Body of pancreas (tissue), 4 donors: ENCODE measurements at regions not wholly inside any gene's neighbourhood (a gene's known extent, or its start where the extent isn't known, plus 50 kb on each side); places are given as distances from the start of the nearest gene placed in this dataset.
"Not testable (repeated sequence)": the region's sequence is repeated elsewhere in the genome, so short reads cannot be mapped to it uniquely, and the experiment has no call there.

Experiments used
- ATAC-seq: fragments of 150-250 bp; one replicate; pipeline ENCODE4 v1.9.1; 2016
- DNase-seq, 4 donors: peaks; one replicate each; pipeline ENCODE4 v3.0.0-alpha.2; 2019
- H3K27ac ChIP-seq, 4 donors: fragments of 200-600 bp; sonication (generic); 1 replicate in 3 of 4; 2 replicates in 1 of 4; pipeline versions ENCODE4 v1.5.1 to v1.6.1; 2016 to 2019; ENCODE audit warnings: mild to moderate bottlenecking in 1 of 4, mixed read lengths in 1 of 4, moderate library complexity in 1 of 4
- H3K27me3 ChIP-seq, 2 donors: fragments of 200-600 bp; sonication (generic); one replicate each; pipeline ENCODE4 v1.6.0; 2016; ENCODE audit warnings: mild to moderate bottlenecking in 1 of 2
- H3K36me3 ChIP-seq, 2 donors: fragments of 200-600 bp; sonication (generic); replicated peaks in 1 of 2; 2 replicates each; pipeline ENCODE4 v1.5.1; 2016; ENCODE audit warnings: low read depth in 2 of 2; ENCODE audit not compliant: insufficient read depth in 1 of 2
- H3K4me1 ChIP-seq: fragments of 200-600 bp; sonication (generic); one replicate; pipeline ENCODE4 v1.6.0; 2016
- H3K4me3 ChIP-seq, 2 donors: fragments of 200-600 bp; sonication (generic); 1 replicate in 1 of 2; 2 replicates in 1 of 2; pipeline ENCODE4 v1.5.1; 2016 to 2019
- H3K9me3 ChIP-seq, 3 donors: fragments of 200-600 bp; sonication (generic); 1 replicate in 2 of 3; 2 replicates in 1 of 3; pipeline ENCODE4 v1.5.1; 2016
- CTCF ChIP-seq, 7 experiments: fragments of 450-650 bp in 4 of 7; fragments of 200-600 bp in 3 of 7; sonication (generic) in 3 of 7; IDR thresholded peaks; one replicate each; pipeline ENCODE4 v1.5.1; 2016 to 2019; ENCODE audit warnings: antibody characterized with exemption in 7 of 7
- POLR2A ChIP-seq, 3 donors: fragments of 450-650 bp; IDR thresholded peaks; one replicate each; pipeline ENCODE4 v1.6.1; 2016; ENCODE audit warnings: antibody characterized with exemption in 3 of 3, mild to moderate bottlenecking in 2 of 3
- whole genome bisulfite sequencing, 2 donors: methylation state at CpG; one replicate each; pipeline ENCODE4 v1.1.5; 2017; 5-methylcytosine and 5-hydroxymethylcytosine counted together
- intact Hi-C: fragments of 100-400 bp; cut with DNase I; formaldehyde crosslinking; loops from one replicate; pipeline ENCODE4 v1.15.1; 2023

- Histone ChIP-seq H3K27me3 (no peaks in the 10 kb centered on the region), H3K9me3 (no peaks in the 10 kb centered on the region), H3K36me3 (no peaks in the 10 kb centered on the region), H3K4me1 (peaks cover 9% of the 10 kb centered on the region), H3K4me3 (no peak overlapping the region), H3K27ac (no peak overlapping the region)
- DNase-seq (no peak), ATAC-seq (no peak)
- TF ChIP-seq POLR2A (IDR thresholded peaks at IDR 0.05) = no peak
- TF ChIP-seq CTCF (IDR thresholded peaks at IDR 0.05) = no peak
- intact Hi-C loops = no loop called here
Measured at GRCh38 chr4:71214578-71214977, 124.2 kb upstream of the SLC4A4 start.

GRCh38 chr4:71216316-71216959, 122.4 kb upstream of the SLC4A4 start:
- intact Hi-C loops = no loop called here
- no peak overlapping the region for H3K4me3 ChIP-seq
- TF ChIP-seq POLR2A (IDR thresholded peaks at IDR 0.05) (no peak), CTCF (IDR thresholded peaks at IDR 0.05) (no peak)
- ATAC-seq (no peak), DNase-seq (no peak)
- H3K36me3 ChIP-seq = no peaks in the 10 kb centered on the region
- peak overlapping the region in 2 of 4 donors; percentile 14 to 42 for H3K27ac ChIP-seq
- peaks cover 10% of the 10 kb centered on the region for H3K4me1 ChIP-seq
- no peaks in the 10 kb centered on the region for H3K9me3 ChIP-seq
- H3K27me3 ChIP-seq = no peaks in the 10 kb centered on the region
- 70 to 77% methylated on average over 5 of the region's 5 CpGs for WGBS, 2 donors

GRCh38 chr4:71217688-71218087, 121.1 kb upstream of the SLC4A4 start:
- Histone ChIP-seq H3K4me1 (peaks cover 4% of the 10 kb centered on the region), H3K9me3 (no peaks in the 10 kb centered on the region), H3K4me3 (no peak overlapping the region), H3K27me3 (no peaks in the 10 kb centered on the region), H3K36me3 (no peaks in the 10 kb centered on the region), H3K27ac (peak overlapping the region in 1 of 4 donors; percentile 42)
- DNase-seq = no peak
- ATAC-seq = no peak
- TF ChIP-seq CTCF (IDR thresholded peaks at IDR 0.05) (no peak), POLR2A (IDR thresholded peaks at IDR 0.05) (no peak)
- intact Hi-C loops = no loop called here

GRCh38 chr4:71220848-71221247, 118.0 kb upstream of the SLC4A4 start:
- H3K36me3 ChIP-seq, H3K4me3 ChIP-seq, H3K27ac ChIP-seq, H3K27me3 ChIP-seq, ATAC-seq, H3K4me1 ChIP-seq, intact Hi-C loops, H3K9me3 ChIP-seq, DNase-seq: not testable (repeated sequence)
- 75 to 88% methylated on average over 4 of the region's 4 CpGs for WGBS, 2 donors

GRCh38 chr4:71221510-71222466, 117.0 kb upstream of the SLC4A4 start:
- H3K4me1 ChIP-seq = peaks cover 10% of the 10 kb centered on the region

More at GRCh38 chr4:71221510-71222466, 117.0 kb upstream of the SLC4A4 start:
- no peak for ATAC-seq
- intact Hi-C loops = no loop called here
- H3K4me3 ChIP-seq = no peak overlapping the region
- DNase-seq = no peak
- no peaks in the 10 kb centered on the region for H3K27me3 ChIP-seq
- WGBS, 2 donors = 35 to 51% methylated on average over 6 of the region's 6 CpGs
- no peak for TF ChIP-seq POLR2A (IDR thresholded peaks at IDR 0.05)
- no peaks in the 10 kb centered on the region for H3K9me3 ChIP-seq
- H3K27ac ChIP-seq = peak overlapping the region in 1 of 4 donors; percentile 14
- no peaks in the 10 kb centered on the region for H3K36me3 ChIP-seq
